GM21423 (cell line): ENCODE measurements at regions not wholly inside any gene's neighbourhood (a gene's known extent, or its start where the extent isn't known, plus 50 kb on each side); places are given as distances from the start of the nearest gene placed in this dataset.

Experiments
- ATAC-seq: cut with Tn5 transposase; IDR thresholded peaks from one replicate; pipeline ENCODE4 v1.9.1; 2021; ENCODE audit warnings: mild to moderate bottlenecking, moderate library complexity; ENCODE audit not compliant: unreplicated experiment

- ATAC-seq: no peak
Measured at GRCh38 chrY:14139521-14139920, 83.5 kb downstream of the VCY1B start.

GRCh38 chrY:14145614-14146013 lies 89.6 kb downstream of the VCY1B start:
- no peak for ATAC-seq

- ATAC-seq: no peak
Measured at GRCh38 chrY:14182776-14183175, 126.7 kb downstream of the VCY1B start.

- no peak for ATAC-seq
Measured at GRCh38 chrY:14222014-14222413, 166.0 kb downstream of the VCY1B start.

- no peak for ATAC-seq
Measured at GRCh38 chrY:14231703-14232102, 175.7 kb downstream of the VCY1B start.

- ATAC-seq: no peak
Measured at GRCh38 chrY:14235070-14235469, 179.0 kb downstream of the VCY1B start.

GRCh38 chrY:14238277-14238676 lies 182.2 kb downstream of the VCY1B start:
- no peak for ATAC-seq

GRCh38 chrY:14246948-14247347 lies 190.9 kb downstream of the VCY1B start:
- ATAC-seq: no peak

- peak; percentile 69 for ATAC-seq
Measured at GRCh38 chrY:14248878-14249576, 193.0 kb downstream of the VCY1B start.

- no peak for ATAC-seq
Measured at GRCh38 chrY:14255965-14256816, 200.2 kb downstream of the VCY1B start.

GRCh38 chrY:14256817-14257168 lies 200.8 kb downstream of the VCY1B start:
- no peak for ATAC-seq

GRCh38 chrY:14277029-14277428 lies 221.0 kb downstream of the VCY1B start:
- ATAC-seq: no peak

- ATAC-seq: no peak
Measured at GRCh38 chrY:14290656-14291375, 233.5 kb upstream of the NLGN4Y start.

GRCh38 chrY:14292382-14292781 lies 231.9 kb upstream of the NLGN4Y start:
- no peak for ATAC-seq

- ATAC-seq: no peak
Measured at GRCh38 chrY:14300775-14301174, 223.6 kb upstream of the NLGN4Y start.

GRCh38 chrY:14301552-14301951 lies 222.8 kb upstream of the NLGN4Y start:
- ATAC-seq: no peak

- ATAC-seq: peak; percentile 87
Measured at GRCh38 chrY:14328677-14329345, 195.5 kb upstream of the NLGN4Y start.

GRCh38 chrY:14330362-14330761 lies 194.0 kb upstream of the NLGN4Y start:
- ATAC-seq: no peak

- no peak for ATAC-seq
Measured at GRCh38 chrY:14339524-14339923, 184.8 kb upstream of the NLGN4Y start.

- peak; percentile 71 for ATAC-seq
Measured at GRCh38 chrY:14340459-14341143, 183.7 kb upstream of the NLGN4Y start.
